Bronchial epithelial cell (primary cell): ENCODE measurements at regions not wholly inside any gene's neighbourhood (a gene's known extent, or its start where the extent isn't known, plus 50 kb on each side); places are given as distances from the start of the nearest gene placed in this dataset.

ENCODE experiments used
- DNase-seq: peaks from one replicate; pipeline ENCODE4 v3.0.0-alpha.2; 2010; ENCODE audit warnings: low read depth
- FAIRE-seq: peaks from 2 replicates; lab custom pipeline; 2011; peaks lifted over from hg19 to GRCh38; lab: Jason Lieb, UNC
- H3K27me3 ChIP-seq: 2 replicates; pipeline ENCODE4 v1.5.1; 2011; ENCODE audit warnings: low read length; ENCODE audit not compliant: control insufficient read depth, insufficient read depth
- H3K36me3 ChIP-seq: 2 replicates; pipeline ENCODE4 v1.5.1; 2011; ENCODE audit warnings: low read length; ENCODE audit not compliant: control insufficient read depth, insufficient read depth
- H3K4me3 ChIP-seq: 2 replicates; pipeline ENCODE4 v1.5.1; 2011; ENCODE audit warnings: mild to moderate bottlenecking, low read depth, low read length, control low read depth
- CTCF ChIP-seq: IDR thresholded peaks from 2 replicates; pipeline ENCODE4 v1.5.1; 2011; ENCODE audit warnings: mild to moderate bottlenecking, moderate library complexity, low read length, control low read depth, inconsistent platforms; ENCODE audit not compliant: insufficient read depth, severe bottlenecking

DNA sequence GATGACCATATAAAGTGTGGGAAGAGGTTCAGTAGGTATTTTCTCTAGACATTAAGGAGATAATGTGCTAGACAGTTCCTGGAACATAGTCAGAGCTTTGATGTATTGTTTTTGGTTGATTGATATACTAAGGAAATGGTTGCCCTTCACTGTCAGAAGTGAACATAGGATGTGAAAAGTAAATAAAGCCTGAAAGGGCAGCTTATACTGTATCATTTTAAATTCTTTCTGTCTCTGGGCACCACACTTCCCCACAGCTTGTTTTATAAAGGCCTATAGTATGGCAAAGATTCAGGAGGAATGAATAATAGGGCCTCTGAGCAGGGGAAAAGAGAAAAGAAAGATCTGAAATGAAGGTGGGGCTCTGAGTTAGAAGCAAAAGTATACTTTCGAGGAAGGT is 72.7 kb upstream of the ITPRID2 start:
- Histone ChIP-seq H3K36me3 (no peaks in the 10 kb centered on the region), H3K4me3 (no peak overlapping the region), H3K27me3 (no peaks in the 10 kb centered on the region)
- FAIRE-seq (no peak), DNase-seq (no peak)
- TF ChIP-seq CTCF: no peak

- Histone ChIP-seq H3K27me3 (no peaks in the 10 kb centered on the region), H3K36me3 (no peaks in the 10 kb centered on the region), H3K4me3 (no peak overlapping the region)
- FAIRE-seq: no peak
- no peak for TF ChIP-seq CTCF
- no peak for DNase-seq
Measured at GRCh38 chr2:181821049-181821448, 70.5 kb upstream of the ITPRID2 start.

GRCh38 chr2:181822097-181822496 is 69.4 kb upstream of the ITPRID2 start:
- no peak for TF ChIP-seq CTCF
- no peaks in the 10 kb centered on the region for H3K36me3 ChIP-seq
- DNase-seq (no peak), FAIRE-seq (no peak)
- H3K27me3 ChIP-seq: no peaks in the 10 kb centered on the region
- no peak overlapping the region for H3K4me3 ChIP-seq

GRCh38 chr2:181823405-181823804 is 68.1 kb upstream of the ITPRID2 start:
- TF ChIP-seq CTCF: no peak
- DNase-seq (no peak), FAIRE-seq (no peak)
- no peak overlapping the region for H3K4me3 ChIP-seq
- no peaks in the 10 kb centered on the region for H3K36me3 ChIP-seq
- H3K27me3 ChIP-seq: no peaks in the 10 kb centered on the region

GRCh38 chr2:181828122-181828705 is 63.3 kb upstream of the ITPRID2 start:
- Histone ChIP-seq H3K36me3 (no peaks in the 10 kb centered on the region), H3K27me3 (no peaks in the 10 kb centered on the region), H3K4me3 (no peak overlapping the region)
- no peak for TF ChIP-seq CTCF
- no peak for DNase-seq
- no peak for FAIRE-seq

- TF ChIP-seq CTCF: no peak
- FAIRE-seq (no peak), DNase-seq (no peak)
- Histone ChIP-seq H3K27me3 (no peaks in the 10 kb centered on the region), H3K36me3 (no peaks in the 10 kb centered on the region), H3K4me3 (no peak overlapping the region)
Measured at GRCh38 chr2:181829230-181829629, 62.3 kb upstream of the ITPRID2 start.
